GM19043 (cell line): ENCODE measurements at regions not wholly inside any gene's neighbourhood (a gene's known extent, or its start where the extent isn't known, plus 50 kb on each side); places are given as distances from the start of the nearest gene placed in this dataset.
"Not testable (repeated sequence)": the region's sequence is repeated elsewhere in the genome, so short reads cannot be mapped to it uniquely, and the experiment has no call there.

ENCODE experiments used
- ATAC-seq: cut with Tn5 transposase; IDR thresholded peaks from one replicate; pipeline ENCODE4 v1.9.1; 2021; ENCODE audit warnings: low read depth; ENCODE audit not compliant: unreplicated experiment

DNA sequence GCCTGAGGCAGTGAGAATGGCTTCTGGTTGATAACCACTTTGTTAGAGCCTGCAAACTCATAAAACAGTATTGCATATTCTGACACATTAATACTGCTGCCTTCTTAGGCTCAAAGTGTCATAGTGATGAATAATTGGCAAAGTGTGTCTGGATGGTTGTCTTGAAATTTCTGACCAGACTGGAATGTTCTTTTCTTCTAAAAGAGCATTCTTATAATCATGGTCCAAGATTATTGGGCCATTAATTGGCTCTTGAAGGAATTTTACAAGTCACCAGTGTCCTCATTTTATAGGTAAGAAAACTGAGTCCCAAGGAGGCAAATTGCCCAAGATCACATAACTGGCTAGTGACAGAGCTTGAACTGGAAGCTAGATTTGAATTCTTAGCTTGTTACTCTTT, 111.7 kb downstream of the PCSK1 start:
- no peak for ATAC-seq

DNA sequence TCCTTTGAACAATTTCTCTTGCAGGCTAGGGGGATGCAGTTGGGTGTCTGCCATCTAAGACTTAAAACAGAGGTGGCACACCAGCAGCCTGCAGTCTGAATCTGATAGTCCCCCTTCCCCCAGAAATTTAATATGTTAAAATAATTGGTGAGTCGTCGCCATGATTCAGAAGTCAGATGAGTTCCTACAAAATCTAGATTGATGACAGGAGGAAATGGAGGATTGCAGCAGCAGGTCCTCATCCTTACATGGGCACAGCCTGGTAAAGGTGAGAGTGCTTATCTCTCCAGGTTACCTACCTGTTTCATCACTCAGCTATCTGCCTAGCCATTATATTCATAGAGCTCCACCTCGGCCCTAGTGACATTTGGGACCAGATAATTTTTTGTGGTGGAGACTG, 112.3 kb downstream of the PCSK1 start:
- no peak for ATAC-seq

DNA sequence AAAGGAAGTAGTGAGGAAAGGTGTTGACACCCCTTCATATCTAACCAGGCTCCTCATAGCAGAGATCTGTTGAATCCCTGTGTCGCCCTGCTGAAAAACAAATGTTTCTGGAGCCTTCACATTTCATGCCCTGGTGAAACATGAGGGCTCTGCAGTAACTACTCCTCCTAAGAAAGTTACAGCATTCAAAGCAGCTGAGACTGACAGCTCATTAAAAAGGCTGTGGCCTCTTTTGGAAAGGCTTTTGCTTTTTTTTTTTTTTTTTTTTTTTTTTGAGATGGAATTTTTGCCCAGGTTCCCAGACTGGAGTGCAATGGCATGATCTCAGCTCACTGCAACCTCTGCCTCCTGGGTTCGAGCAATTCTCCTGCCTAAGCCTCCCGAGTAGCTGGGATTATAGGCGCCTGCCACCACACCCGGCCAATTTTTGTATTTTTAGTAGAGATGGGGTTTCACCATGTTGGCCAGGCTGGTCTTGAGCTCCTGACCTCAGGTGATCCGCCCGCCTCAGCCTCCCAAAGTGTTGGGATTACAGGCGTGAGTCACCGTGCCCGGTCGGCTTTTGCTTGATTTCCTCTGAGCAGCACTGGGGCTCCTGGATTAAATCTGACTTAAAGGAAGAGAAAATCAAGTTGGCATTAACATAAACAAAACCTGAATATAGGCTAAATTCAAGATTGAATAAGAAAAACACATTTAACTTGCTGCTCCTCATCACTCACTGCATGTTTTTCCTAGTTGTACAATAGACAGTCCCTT, 112.9 kb downstream of the PCSK1 start:
- not testable (repeated sequence) for ATAC-seq

DNA sequence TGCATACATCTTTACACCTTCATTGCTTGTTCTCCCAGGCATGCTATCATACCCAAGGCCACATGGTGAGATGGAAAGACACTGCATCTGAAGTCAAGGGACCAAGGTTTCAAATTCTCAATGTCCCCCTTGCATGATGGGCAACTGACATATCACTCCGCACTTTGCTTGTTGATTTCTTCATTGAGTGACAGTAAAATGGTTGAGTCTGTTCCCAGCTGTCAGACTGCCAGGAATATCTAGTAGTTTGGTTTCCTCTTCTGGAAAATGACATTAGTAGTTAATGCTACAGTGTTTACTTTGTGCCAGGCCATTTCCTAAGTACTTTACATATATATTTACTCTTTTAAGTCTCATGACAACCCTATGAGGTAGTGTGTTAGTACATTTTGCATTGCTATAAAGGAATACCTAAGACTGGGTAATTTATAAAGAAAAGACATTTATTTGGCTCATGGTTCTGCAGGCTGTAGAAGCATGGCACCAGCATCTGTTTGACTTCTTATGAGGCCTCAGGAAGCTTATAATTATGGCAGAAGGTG, 114.4 kb downstream of the PCSK1 start:
- ATAC-seq, result no peak

DNA sequence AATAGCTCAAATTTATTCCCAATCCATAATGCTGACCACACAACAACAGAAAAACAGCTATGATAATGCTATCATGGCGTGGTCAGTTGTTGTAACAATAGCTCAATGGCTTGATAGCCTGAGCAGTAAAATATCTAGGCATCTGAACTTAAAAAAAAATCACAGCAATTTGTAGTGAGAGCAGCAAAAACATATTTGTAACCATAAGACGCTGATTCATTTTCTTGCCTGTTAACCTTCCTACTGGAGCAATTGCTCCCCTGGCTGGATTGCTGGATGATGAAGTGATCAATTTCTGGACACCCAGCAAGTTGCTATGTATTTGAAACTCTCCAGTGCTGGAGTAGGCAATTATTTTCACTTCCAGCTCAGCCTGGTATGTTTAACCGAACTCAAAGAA, 115.1 kb downstream of the PCSK1 start:
- no peak for ATAC-seq

DNA sequence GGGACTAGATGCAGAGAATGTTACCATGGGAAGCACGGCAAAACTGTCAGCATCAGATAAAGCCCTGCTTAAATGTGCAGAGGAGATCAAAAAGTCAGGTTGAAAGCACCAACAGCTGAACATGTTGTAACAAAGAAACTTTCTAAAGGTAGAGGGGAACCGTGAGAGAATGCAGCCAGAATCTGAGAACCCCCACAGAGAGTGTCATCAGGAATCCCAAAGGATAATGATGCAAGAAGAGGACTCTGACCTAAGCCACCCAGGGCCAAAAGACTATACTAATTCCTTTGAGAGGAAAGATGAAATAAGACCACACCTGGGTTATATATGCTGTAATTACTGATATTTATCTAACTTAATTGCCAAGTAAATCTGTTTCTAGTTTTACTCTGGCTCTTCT, 116.6 kb downstream of the PCSK1 start:
- ATAC-seq, result no peak

DNA sequence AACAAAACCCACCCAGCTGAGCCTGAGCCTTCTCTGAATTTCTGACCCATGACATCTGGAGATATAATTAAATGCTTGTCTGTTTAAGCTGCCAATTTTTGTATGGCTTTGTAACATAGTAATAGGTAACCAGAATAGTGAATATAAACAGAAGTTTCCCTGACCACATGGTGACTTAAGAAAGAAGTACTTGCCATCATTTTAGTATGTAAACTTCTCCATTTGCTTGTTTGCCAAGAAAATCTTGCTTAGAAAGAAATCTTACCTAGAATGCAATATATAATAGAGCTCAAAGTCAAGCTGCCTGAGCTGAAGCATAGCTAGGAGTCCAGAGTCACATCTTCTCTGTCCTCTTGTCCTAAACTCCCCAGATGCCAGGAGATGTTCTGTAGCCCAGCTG, 117.0 kb downstream of the PCSK1 start:
- ATAC-seq, result no peak

DNA sequence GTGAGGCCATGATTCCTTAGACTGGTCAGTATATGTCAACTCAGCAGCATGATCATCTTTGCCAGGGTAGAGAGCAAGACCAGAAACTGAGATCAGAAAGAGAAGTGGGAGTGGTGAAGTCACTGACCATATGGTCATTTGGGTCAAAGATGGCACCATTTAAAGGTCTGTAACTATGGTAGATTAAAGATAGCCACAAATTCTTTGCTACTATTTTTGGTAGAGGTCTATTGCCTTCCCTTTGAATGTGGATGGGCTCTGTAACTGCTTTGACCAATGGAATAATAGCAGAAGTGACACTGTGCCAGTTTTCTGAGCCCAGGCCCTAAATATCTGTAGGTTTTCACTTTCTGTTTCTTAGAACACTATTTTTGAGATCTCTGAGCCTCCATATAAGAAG, 117.6 kb downstream of the PCSK1 start:
- ATAC-seq, result no peak

DNA sequence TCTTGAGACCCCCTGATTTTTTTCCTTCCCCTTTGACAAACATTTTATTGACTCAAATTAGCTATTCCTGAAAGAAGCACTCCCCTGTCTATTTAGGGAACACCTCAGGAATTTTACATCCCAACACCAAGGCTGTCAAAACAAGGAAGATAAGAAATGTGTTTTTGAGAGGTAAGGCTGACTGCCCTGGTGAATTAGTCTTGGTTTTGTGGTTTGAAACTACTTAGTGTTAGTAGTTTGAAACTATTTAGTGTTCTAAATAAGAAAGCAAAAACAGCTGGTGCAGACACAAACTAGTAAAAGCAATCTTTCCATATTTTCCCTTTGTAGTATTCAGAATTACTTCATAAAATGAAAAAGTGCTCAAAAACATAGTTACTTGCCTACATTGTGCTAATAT, 120.7 kb downstream of the PCSK1 start:
- no peak for ATAC-seq

DNA sequence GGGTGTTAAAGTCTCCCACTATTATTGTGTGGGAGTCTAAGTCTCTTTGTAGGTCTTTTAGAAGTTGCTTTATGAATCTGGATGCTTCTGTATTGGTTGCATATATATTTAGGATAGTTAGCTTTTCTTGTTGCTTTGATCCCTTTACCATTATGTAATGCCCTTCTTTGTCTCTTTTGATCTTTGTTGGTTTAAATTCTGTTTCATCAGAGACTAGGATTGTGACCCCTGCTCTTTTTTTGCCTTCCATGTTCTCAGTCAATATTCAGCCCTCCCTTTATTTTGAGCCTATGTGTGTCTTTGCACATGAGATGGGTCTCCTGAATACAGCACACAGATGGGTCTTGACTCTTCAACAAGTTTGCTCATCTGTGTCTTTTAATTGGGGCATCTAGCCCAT, 126.0 kb downstream of the PCSK1 start:
- ATAC-seq, result not testable (repeated sequence)

DNA sequence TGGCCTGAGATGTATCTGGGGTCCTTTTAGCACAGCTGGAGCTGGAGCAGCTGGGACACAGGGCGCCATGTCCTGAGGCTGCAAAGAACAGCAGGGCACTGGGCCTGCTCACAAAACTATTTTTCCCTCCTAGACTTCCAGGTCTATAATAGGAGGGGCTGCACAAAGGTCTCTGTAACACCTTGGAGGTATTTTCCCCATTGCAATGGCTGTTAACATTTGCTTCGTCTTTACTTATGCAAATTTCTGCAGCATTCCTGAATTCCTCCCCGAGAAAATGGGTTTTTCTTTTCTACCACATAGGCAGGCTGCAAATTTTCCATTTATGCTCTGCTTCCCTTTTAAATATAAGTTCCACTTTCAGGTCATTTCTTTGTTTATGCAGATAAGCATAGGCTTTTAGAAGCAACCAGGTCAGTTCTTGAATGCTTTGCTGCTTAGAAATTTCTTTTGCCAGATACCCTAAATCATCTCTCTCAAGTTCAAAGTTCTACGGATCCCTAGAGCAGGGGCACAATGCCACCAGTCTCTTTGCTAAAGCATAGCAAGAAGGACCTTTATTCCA, 130.8 kb downstream of the PCSK1 start:
- ATAC-seq, result no peak

DNA sequence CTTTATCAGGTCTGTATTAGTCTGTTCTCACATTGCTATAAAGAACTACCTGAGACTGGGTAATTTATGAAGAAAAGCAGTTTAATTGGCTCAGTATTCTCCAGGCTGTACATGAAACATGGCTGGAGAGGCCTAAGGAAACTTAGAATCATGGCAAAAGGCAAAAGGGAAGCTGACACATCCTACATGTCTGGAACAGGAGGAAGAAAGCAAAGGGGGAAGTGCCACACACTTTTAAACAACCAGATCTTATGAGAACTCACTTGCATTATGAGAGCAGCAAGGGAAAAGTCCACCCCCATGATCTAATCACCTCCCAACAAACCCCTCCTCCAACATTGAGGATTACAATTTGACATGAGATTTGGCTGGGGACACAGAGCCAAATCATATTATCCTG, 132.1 kb downstream of the PCSK1 start:
- no peak for ATAC-seq

DNA sequence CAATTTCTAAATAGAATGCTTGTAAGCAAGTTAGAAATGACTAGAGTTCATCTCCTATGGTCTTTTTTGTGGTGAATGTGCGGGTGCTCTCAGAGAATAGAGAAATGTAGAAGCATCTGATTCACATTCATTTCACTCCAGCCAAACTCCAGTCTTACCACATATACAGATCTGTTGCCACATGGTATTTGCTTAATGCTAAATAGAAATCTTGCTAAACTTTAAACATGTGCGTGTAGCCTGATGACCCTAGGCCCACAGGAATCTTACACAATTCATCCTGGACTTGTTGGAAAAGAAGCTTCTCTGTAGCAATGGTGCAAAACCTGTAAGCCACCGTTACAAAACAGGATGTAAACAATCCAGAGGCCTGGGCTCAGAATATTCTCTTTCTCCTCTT, 135.2 kb downstream of the PCSK1 start:
- ATAC-seq, result no peak

DNA sequence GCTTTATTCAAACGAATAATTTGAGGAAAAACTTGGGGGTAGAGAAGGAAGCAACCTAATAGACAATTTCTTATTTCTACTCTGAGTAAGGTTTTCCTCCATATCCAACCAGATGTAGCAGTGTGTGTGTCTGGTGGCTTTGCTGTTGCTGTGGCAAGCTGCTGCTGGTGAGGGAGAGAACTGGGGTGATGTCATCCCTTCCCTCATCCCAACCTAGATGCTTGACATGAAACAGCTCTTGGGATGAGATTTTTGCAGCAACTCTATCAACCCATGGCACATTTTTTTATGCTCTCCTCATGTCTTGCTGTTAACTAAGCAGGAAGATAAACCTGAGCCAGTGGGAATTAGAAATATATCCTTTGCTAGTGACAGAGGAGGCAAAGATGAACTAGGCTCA, 135.8 kb downstream of the PCSK1 start:
- no peak for ATAC-seq

DNA sequence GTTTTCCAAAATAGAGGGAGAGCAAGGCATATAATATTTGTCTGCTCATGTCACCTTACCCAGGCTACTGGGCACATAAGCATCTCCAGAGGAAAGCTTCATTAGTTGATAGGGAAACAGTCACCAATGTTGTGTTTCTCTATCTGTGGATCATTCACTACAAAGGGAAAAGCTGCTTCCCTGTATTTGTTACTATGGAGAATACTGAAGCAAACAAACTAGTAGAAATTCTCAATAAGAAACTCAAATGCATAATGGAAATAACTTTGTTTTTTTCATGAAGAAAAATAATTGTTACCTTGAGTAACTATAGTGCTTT, 138.2 kb downstream of the PCSK1 start:
- no peak for ATAC-seq

DNA sequence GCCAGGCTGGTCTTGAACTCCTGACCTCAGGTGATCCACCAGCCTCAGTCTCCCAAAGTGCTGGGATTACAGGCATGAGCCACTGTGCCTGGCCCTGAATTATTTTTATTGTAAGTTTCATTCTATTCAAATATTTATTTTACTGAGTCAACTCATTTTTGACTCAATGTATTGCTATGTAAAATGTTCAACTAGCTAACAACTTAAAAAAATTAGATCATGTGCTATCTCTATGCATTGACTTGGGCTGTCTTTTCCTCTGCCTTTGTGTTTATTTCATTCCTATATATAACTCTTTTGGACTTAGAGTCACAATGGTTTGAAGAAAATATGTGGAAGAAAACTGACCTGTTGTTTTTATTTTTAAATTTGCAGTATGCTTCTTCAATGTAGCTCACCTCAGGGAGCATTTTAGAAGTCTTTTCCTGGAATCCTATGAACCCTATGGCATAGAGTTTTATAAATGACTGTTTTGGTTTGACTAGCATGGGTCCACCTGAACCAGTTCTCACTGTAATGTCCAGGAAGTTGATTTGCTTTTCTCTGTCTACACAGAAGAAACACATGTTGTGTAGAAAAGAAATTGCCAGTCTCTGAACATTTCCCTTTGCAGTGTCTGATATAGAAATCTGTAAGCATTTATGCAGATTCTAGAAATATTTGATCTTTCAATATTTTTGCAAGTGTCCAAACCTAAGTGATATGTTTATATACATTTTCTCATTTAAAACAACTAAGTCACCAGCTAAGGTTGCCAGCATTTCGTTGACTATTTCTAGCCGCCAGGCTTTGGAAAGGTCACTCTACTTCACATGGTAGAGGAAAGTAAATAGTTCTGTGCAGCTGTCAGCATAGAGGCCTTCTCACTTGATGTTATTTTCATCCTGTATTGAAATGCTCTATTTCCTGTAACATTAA, 138.8 kb downstream of the PCSK1 start:
- no peak for ATAC-seq

DNA sequence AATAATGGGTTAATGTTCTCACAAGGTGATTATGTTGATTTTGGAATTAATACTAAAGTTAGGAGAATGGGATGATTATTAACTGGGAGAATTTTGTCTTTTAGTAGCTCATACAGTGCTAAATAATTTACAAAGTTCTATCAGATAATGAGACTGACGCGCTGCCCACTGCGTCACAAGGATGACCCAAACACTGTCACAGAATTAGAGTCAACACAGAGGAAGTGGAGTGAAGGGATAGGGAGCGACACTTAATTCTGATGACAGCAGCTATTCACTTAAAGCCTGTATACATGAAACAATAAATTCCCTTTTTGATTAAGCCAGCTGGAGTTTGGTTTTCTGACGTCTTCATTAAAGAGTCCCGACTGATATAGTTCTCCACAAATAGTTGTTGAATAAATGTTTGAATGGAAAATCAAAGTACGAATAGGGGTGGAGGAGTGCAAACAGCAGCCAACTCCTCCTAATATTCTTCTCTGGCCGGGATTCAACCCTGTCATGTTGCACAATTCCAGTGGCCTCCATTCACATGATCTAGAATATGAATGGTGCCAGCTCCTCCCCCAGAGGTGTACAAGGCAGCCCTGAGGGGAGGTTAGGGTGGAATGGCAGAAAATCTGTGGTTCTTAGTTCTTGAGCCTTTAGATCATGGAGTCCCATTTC, 140.3 kb downstream of the PCSK1 start:
- ATAC-seq, result no peak

DNA sequence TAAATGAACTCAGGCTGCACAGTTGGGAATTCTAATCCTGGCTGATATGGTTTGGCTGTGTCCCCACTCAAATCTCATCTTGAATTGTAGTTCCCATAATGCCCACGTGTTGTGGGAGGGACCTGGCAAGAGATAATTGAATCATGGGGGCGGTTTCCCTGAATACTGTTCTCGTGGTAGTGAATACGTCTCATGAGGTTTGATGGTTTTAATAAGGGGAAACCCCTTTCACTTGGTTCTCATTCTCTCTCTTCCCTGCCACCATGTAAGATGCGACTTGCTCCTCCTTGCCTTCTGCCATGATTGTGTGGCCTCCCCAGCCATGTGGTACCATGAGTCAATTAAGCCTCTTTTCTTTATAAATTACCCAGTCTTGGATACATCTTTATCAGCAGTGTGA, 143.8 kb downstream of the PCSK1 start:
- not testable (repeated sequence) for ATAC-seq

DNA sequence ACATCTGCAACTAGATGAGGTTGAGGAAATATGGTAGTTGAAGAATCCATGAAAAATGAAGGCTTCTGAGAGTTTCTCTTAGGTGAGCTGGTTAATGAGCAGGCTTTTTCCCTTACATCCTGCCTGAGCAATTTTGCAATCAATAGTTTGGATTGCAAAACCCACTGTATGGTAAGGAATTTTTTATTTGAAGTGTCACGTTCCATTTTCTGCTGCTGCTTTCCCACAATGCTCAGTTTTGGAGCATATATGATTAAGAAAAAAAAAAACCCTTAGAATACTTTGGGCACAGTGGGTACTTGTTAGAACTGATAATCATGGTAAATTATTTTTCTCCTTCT, 144.2 kb downstream of the PCSK1 start:
- no peak for ATAC-seq

DNA sequence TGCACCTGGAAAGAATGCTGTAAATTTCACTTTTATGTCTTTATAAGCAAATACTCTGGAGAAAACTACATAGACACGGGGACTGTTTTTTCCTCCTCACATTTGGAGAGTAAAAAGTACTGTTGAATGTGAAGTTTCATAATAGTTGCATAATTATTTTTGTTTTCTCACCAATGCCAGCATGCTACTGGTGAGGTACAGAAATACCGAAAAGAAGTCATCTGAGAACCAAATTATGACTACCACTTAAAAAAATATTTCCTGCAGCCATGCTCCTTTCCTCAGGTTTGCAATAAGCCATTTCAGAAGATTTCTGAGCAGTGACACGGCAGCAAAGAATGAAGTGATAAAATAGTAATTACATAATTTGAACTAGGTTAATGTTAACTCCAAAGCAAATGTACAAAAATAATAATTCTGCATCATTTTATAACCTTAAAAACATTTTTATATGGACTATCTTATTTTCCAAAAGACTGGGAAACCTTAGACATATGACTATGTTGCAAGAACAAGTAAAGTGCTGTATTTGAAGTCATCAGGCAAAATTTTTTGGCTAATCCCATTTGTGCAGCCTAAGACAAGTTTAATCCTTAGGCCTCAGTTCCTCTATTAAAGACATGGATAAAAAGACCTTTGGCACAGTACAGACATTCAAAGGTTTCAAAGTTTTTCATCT, 144.7 kb downstream of the PCSK1 start:
- ATAC-seq, result no peak

DNA sequence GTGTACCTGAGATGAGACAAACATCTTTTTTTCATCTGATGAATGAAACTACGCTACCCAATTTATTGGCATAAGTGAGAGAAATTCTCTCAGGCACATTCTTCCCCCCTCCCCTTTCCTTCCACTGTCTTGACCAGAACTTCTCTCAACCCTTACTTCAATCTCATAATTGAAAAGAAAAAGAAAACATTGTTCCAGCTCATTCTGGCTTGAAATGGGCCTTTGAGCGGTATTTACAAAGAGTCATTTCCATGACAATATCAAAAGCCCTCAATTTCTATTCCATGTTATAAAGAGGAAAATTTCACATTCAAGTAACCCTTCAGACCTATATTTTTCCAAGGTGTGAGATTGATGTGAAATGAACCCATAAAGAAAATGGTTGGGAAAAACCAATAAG, 145.9 kb downstream of the PCSK1 start:
- no peak for ATAC-seq
